ENCODE measurements at regions not wholly inside any gene's neighbourhood (a gene's known extent, or its start where the extent isn't known, plus 50 kb on each side); places are given as distances from the start of the nearest gene placed in this dataset.

- DNase-seq (ENCODE audit: low read depth), result no peak
- H3K4me3 ChIP-seq (ENCODE audit: low read length), result no peak overlapping the region
- TF ChIP-seq, protein P1, sequence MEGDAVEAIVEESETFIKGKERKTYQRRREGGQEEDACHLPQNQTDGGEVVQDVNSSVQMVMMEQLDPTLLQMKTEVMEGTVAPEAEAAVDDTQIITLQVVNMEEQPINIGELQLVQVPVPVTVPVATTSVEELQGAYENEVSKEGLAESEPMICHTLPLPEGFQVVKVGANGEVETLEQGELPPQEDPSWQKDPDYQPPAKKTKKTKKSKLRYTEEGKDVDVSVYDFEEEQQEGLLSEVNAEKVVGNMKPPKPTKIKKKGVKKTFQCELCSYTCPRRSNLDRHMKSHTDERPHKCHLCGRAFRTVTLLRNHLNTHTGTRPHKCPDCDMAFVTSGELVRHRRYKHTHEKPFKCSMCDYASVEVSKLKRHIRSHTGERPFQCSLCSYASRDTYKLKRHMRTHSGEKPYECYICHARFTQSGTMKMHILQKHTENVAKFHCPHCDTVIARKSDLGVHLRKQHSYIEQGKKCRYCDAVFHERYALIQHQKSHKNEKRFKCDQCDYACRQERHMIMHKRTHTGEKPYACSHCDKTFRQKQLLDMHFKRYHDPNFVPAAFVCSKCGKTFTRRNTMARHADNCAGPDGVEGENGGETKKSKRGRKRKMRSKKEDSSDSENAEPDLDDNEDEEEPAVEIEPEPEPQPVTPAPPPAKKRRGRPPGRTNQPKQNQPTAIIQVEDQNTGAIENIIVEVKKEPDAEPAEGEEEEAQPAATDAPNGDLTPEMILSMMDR (conservative IDR thresholded peaks at IDR 0.05; ENCODE audit: low read length), result no peak
These were observed 54.7 kb upstream of the USP3 start for GRCh38 chr15:63449731-63450130.

- DNase-seq (ENCODE audit: low read depth), result no peak
- TF ChIP-seq, protein P1 (conservative IDR thresholded peaks at IDR 0.05; ENCODE audit: low read length), result no peak
These were observed 53.5 kb upstream of the USP3 start for GRCh38 chr15:63450884-63451225.

GRCh38 chr15:63451671-63452315 is 52.6 kb upstream of the USP3 start:
- H3K4me3 ChIP-seq (ENCODE audit: low read length), result no peak overlapping the region
- TF ChIP-seq, protein P1 (conservative IDR thresholded peaks at IDR 0.05; ENCODE audit: low read length), result no peak
- no peak for DNase-seq (ENCODE audit: low read depth)

More at GRCh38 chr15:63450884-63451225, 53.5 kb upstream of the USP3 start:
- no peak overlapping the region for H3K4me3 ChIP-seq (ENCODE audit: low read length)

GRCh38 chr15:63452552-63453136 is 51.7 kb upstream of the USP3 start:
- DNase-seq (ENCODE audit: low read depth), result no peak
- TF ChIP-seq, protein P1 (conservative IDR thresholded peaks at IDR 0.05; ENCODE audit: low read length), result no peak
- H3K4me3 ChIP-seq (ENCODE audit: low read length), result no peak overlapping the region

- TF ChIP-seq, protein P1 (conservative IDR thresholded peaks at IDR 0.05; ENCODE audit: low read length), result no peak
- H3K4me3 ChIP-seq (ENCODE audit: low read length), result no peak overlapping the region
These were observed 51.0 kb upstream of the USP3 start for GRCh38 chr15:63453186-63453905.

DNA sequence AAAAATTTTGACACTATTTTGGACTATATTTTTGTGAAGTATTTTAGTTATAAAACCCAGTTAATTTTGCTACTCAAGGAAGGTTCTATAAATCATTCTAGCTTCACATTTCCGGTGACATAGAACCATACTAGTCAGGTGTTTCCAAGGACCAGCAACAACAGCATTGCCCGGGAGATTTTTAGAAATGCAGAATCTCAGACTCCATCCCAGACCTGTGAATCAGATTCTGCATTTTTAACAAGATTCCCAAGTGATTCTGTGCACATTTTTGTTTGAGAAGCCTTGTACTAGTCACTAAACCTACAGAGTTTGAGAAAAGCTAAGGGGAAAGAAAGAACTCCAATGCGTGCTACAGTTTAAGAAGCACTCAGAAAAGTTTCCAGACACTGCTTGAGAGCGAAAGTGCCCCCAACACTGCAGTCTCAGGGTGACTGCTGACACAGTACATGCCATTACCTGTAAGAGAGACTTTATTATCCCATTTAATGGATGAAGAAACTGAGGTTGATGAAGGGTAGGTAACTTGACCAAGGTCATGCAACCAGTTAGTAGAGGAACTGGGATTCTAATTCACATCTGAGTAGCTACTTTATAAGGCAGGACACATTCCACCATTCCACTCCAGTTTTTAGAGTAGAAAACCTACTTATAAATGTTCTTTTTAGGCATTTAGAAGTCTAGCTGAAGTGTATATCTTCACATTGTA is 49.7 kb upstream of the USP3 start:
- DNase-seq (ENCODE audit: low read depth), result no peak
- no peak overlapping the region for H3K4me3 ChIP-seq (ENCODE audit: low read length)
- TF ChIP-seq, protein P1 (conservative IDR thresholded peaks at IDR 0.05; ENCODE audit: low read length), result no peak

More at GRCh38 chr15:63453186-63453905, 51.0 kb upstream of the USP3 start:
- DNase-seq (ENCODE audit: low read depth), result no peak
